ENCODE measurements at regions not wholly inside any gene's neighbourhood (a gene's known extent, or its start where the extent isn't known, plus 50 kb on each side); places are given as distances from the start of the nearest gene placed in this dataset.
A peak's percentile ranks its signal among the peaks of the same experiment; 100 is the strongest.

DNA sequence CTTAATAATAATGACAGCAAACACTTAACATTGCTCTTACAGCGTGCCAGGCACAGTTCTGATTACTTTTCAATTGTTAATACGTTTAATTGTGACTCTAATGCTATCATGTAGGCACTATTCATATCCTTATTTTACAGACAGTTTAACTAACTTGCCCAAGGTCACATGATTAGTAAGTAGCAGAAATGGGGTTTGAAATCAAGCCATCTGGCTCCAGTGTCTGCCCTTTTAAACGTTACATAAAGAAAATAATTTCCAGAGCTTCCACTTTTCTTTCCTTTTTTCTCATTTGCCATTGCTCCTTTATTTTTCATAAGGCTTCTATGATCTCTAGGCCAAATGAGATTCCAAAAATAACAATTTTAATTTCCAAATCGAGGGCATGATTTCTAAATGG, 50.6 kb upstream of the IKZF2 start:
- no peak for DNase-seq (ENCODE audit: low read depth in 2 of 2, low spot score in 1 of 2)

DNA sequence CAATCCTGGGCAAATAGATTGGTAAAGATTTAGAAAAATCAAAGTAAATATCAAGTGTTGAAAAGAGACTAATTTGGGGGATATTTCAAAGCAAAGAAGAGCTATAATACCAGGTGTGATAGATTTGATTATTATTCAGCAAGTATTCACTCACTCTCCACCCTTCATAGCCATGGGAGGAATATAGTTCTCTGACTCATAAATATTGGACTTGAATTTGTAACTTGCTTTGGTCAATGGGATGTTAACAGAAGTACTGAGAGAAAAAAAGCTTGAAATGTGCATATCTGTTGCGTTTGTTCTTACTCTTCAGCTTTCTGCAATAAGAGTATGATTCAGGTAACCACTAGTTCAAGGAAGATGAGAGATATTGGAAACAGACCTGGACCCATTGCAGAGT, 54.5 kb upstream of the IKZF2 start:
- no peak for DNase-seq (ENCODE audit: low read depth in 2 of 2, low spot score in 1 of 2)

- no peak for DNase-seq (ENCODE audit: low read depth in 2 of 2, low spot score in 1 of 2)
Measured at GRCh38 chr2:213213186-213213585, 61.8 kb upstream of the IKZF2 start.

- no peak for DNase-seq (ENCODE audit: low read depth in 2 of 2, low spot score in 1 of 2)
Measured at GRCh38 chr2:213214209-213214608, 62.8 kb upstream of the IKZF2 start.

DNA sequence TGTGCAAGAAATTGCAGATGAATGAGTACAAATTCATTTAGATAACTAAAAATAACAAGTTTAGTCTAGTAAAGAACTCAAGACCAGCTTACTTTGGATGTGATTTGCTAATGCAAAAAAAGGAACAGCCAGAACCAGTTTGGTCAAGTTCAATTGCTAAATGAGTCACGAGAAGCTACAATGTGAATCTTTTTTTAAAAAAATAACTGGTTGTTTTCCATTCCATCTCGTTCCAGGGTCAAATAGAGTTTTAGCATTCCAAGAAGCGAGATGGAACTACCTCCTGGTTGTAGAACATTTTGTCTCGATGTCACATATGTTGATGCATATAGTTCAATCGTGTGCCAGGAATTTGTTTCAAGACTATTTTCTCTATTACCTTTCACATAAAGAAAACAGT, 65.0 kb upstream of the IKZF2 start:
- no peak for DNase-seq (ENCODE audit: low read depth in 2 of 2, low spot score in 1 of 2)

DNA sequence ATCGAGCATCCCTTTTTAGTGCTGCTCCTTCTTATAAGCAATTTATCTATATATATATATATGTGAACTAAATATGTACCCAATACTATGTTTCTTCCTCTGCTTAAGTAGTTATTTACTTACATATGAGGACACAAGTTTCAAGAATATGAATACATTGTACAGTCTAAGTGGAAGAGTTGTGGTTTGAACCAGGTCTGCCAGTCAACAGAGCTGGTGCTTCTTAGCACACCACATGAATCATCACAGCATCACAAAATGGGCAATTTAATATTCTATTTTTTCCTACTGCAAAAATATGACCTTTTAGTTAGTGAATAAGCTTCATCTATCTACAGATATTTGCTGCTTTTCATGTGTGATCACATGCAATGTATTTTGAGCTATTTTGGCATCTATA, 64.4 kb upstream of the SPAG16 start:
- no peak for DNase-seq (ENCODE audit: low read depth in 2 of 2, low spot score in 1 of 2)

DNA sequence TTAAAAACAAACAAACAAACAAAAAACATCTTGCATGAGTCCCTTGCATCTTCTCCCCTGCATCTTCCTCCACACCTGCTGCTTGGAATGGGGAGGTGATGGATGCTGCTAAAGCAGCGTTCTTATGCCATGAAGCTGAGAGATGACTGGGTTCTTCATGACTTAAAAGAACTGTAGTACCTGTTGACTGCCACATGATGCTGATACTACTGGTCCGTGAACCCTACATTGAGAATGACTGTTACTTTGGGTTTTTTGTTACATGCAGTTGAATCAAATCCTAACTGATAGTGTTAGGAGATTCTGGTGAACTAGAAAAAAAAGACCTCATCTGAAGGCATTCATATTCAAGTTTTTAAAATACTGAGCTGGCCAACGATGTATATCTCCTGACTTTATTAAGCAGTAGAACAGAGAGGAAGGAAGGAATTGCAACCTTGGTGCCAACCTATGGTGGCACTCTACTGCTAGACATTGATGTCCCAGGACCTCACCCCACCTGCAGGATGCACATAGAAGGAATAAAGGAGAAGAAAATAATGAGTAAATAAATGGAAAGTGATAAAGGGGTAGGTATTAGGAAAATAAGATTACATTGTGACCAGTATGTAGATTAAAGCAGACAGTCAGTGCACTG, 63.2 kb upstream of the SPAG16 start:
- no peak for DNase-seq (ENCODE audit: low read depth in 2 of 2, low spot score in 1 of 2)

DNA sequence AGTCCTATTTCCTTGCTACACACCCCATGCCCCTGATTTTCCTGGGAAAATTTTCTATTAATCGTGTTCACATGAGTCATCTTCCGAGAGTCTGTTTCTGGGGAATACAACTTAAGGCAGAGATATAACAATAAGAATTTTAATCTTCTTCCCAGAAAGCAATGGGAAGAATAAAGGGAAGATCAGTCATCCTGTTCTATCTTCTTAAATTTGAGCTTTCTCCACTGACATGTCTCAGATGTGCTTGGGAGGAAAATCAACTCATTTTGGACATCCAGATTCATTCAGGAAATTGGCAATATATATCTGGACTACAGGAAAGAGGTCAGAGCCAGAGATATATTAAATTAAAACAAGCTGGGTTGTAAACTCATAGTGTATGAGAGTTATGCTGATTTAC, 62.3 kb upstream of the SPAG16 start:
- no peak for DNase-seq (ENCODE audit: low read depth in 2 of 2, low spot score in 1 of 2)

- no peak for DNase-seq (ENCODE audit: low read depth in 2 of 2, low spot score in 1 of 2)
Measured at GRCh38 chr2:213224366-213224765, 59.9 kb upstream of the SPAG16 start.

GRCh38 chr2:213225866-213226265, 58.4 kb upstream of the SPAG16 start:
- DNase-seq (ENCODE audit: low read depth in 2 of 2, low spot score in 1 of 2) = no peak

GRCh38 chr2:213227458-213227857, 56.8 kb upstream of the SPAG16 start:
- no peak for DNase-seq (ENCODE audit: low read depth in 2 of 2, low spot score in 1 of 2)

DNA sequence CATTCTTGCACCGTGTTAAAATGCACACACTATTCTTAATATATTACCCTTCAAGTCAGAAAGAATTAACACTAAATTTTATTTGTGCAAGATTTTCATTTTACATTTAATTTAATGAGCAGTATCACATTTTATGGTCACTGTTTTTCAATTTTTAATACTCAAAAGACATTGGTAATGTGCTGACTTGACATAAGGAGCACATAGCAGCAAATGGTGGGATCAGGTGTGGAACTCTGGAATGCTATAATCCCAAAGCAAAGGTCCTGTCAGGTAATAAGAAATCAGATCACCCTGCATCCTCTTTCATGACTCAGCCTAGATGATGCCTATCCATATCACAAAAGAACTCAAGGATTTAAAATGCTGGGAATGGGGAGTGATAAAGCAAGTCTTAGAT, 55.6 kb upstream of the SPAG16 start:
- DNase-seq (ENCODE audit: low read depth in 2 of 2, low spot score in 1 of 2) = no peak

GRCh38 chr2:213229814-213230213, 54.5 kb upstream of the SPAG16 start:
- no peak for DNase-seq (ENCODE audit: low read depth in 2 of 2, low spot score in 1 of 2)

GRCh38 chr2:213231966-213232365, 52.3 kb upstream of the SPAG16 start:
- DNase-seq (ENCODE audit: low read depth in 2 of 2, low spot score in 1 of 2) = no peak

DNA sequence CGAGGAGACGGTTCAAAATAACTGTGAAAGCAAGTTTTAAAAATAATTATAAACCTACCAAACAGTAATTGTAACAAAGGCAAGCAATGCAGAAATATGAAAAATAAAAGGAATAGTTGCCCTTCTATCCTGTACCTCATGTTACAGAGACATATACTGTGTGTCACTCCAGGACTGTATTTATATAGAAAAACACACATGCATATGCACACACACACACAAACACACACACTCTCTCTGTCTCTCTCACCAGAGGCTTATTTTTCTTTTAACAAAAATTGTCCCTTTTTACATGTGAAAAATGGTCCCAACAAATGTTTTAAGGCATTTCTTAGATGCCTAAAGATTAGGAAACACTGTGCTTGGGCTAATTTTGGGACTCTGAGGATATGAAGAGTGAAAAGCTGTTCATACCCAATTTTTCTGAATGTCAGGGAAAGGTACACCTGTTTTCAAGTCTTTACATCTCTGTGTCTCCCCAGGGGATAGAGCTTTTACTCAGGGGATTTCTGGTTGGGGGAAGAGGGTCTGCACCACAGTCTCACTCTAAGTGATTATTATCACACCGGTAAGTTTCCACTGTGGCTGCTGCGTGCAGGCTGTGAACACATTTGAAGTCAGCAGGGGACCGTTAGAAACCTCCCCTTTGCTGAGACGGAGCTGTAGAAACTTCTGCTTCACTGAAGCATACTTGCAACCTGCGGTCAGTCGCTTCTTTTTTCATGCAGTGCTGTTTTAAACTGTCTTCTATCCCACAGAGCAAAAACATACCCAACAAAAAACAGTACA, 51.4 kb upstream of the SPAG16 start:
- DNase-seq (ENCODE audit: low read depth in 2 of 2, low spot score in 1 of 2) = peak; percentile 7 to 21

GRCh38 chr2:213233438-213234330, 50.6 kb upstream of the SPAG16 start:
- DNase-seq (ENCODE audit: low read depth in 2 of 2, low spot score in 1 of 2) = no peak

All from stimulated activated CD8-positive, alpha-beta memory T cell treated with anti-CD3 and anti-CD28 coated beads, Interleukin-4, amount 100 ng/mL, for 4 hours (primary cell).